ENCODE measurements at regions not wholly inside any gene's neighbourhood (a gene's known extent, or its start where the extent isn't known, plus 50 kb on each side); places are given as distances from the start of the nearest gene placed in this dataset.
"Not testable (repeated sequence)": the region's sequence is repeated elsewhere in the genome, so short reads cannot be mapped to it uniquely, and the experiment has no call there.

GRCh38 chr2:91520523-91520922, 2829.1 kb downstream of the RPIA start:
- POLR2A ChIA-PET; H3K4me3 ChIP-seq (ENCODE audit: low read depth, low read length); H3K4me1 ChIP-seq (ENCODE audit: control insufficient read depth, insufficient read depth, low read length); CTCF ChIA-PET; H3K27ac ChIP-seq (ENCODE audit: extremely low read depth, low read depth, low read length); H3K9me3 ChIP-seq (ENCODE audit: control insufficient read depth, insufficient read depth, low read depth, low read length); H3K36me3 ChIP-seq (ENCODE audit: control insufficient read depth in 2 of 2, insufficient read depth in 1 of 2, low read length in 2 of 2): not testable (repeated sequence)

GRCh38 chr2:91520972-91521535, 2829.6 kb downstream of the RPIA start:
- H3K4me3 ChIP-seq (ENCODE audit: low read depth, low read length); H3K27ac ChIP-seq (ENCODE audit: extremely low read depth, low read depth, low read length); H3K9me3 ChIP-seq (ENCODE audit: control insufficient read depth, insufficient read depth, low read depth, low read length); CTCF ChIA-PET; POLR2A ChIA-PET; H3K4me1 ChIP-seq (ENCODE audit: control insufficient read depth, insufficient read depth, low read length); H3K36me3 ChIP-seq (ENCODE audit: control insufficient read depth in 2 of 2, insufficient read depth in 1 of 2, low read length in 2 of 2): not testable (repeated sequence)

- H3K9me3 ChIP-seq (ENCODE audit: control insufficient read depth, insufficient read depth, low read depth, low read length); H3K27ac ChIP-seq (ENCODE audit: extremely low read depth, low read depth, low read length); H3K4me3 ChIP-seq (ENCODE audit: low read depth, low read length); H3K4me1 ChIP-seq (ENCODE audit: control insufficient read depth, insufficient read depth, low read length); CTCF ChIA-PET; POLR2A ChIA-PET; H3K36me3 ChIP-seq (ENCODE audit: control insufficient read depth in 2 of 2, insufficient read depth in 1 of 2, low read length in 2 of 2): not testable (repeated sequence)
Measured at GRCh38 chr2:91521944-91522343, 2830.5 kb downstream of the RPIA start.

- H3K4me1 ChIP-seq (ENCODE audit: control insufficient read depth, insufficient read depth, low read length); POLR2A ChIA-PET; H3K4me3 ChIP-seq (ENCODE audit: low read depth, low read length); H3K36me3 ChIP-seq (ENCODE audit: control insufficient read depth in 2 of 2, insufficient read depth in 1 of 2, low read length in 2 of 2); H3K27ac ChIP-seq (ENCODE audit: extremely low read depth, low read depth, low read length); CTCF ChIA-PET; H3K9me3 ChIP-seq (ENCODE audit: control insufficient read depth, insufficient read depth, low read depth, low read length): not testable (repeated sequence)
Measured at GRCh38 chr2:91522877-91523276, 2831.4 kb downstream of the RPIA start.

- CTCF ChIA-PET; H3K9me3 ChIP-seq (ENCODE audit: control insufficient read depth, insufficient read depth, low read depth, low read length); POLR2A ChIA-PET; H3K4me3 ChIP-seq (ENCODE audit: low read depth, low read length); H3K36me3 ChIP-seq (ENCODE audit: control insufficient read depth in 2 of 2, insufficient read depth in 1 of 2, low read length in 2 of 2); H3K27ac ChIP-seq (ENCODE audit: extremely low read depth, low read depth, low read length); H3K4me1 ChIP-seq (ENCODE audit: control insufficient read depth, insufficient read depth, low read length): not testable (repeated sequence)
Measured at GRCh38 chr2:91523751-91524150, 2832.3 kb downstream of the RPIA start.

- H3K4me1 ChIP-seq (ENCODE audit: control insufficient read depth, insufficient read depth, low read length); H3K9me3 ChIP-seq (ENCODE audit: control insufficient read depth, insufficient read depth, low read depth, low read length); H3K36me3 ChIP-seq (ENCODE audit: control insufficient read depth in 2 of 2, insufficient read depth in 1 of 2, low read length in 2 of 2); H3K4me3 ChIP-seq (ENCODE audit: low read depth, low read length); POLR2A ChIA-PET; CTCF ChIA-PET; H3K27ac ChIP-seq (ENCODE audit: extremely low read depth, low read depth, low read length): not testable (repeated sequence)
Measured at GRCh38 chr2:91525587-91525986, 2834.1 kb downstream of the RPIA start.

- H3K36me3 ChIP-seq (ENCODE audit: control insufficient read depth in 2 of 2, insufficient read depth in 1 of 2, low read length in 2 of 2); H3K4me1 ChIP-seq (ENCODE audit: control insufficient read depth, insufficient read depth, low read length); H3K9me3 ChIP-seq (ENCODE audit: control insufficient read depth, insufficient read depth, low read depth, low read length); H3K4me3 ChIP-seq (ENCODE audit: low read depth, low read length); CTCF ChIA-PET; POLR2A ChIA-PET; H3K27ac ChIP-seq (ENCODE audit: extremely low read depth, low read depth, low read length): not testable (repeated sequence)
Measured at GRCh38 chr2:91526083-91526482, 2834.6 kb downstream of the RPIA start.

- H3K27ac ChIP-seq (ENCODE audit: extremely low read depth, low read depth, low read length); POLR2A ChIA-PET; H3K36me3 ChIP-seq (ENCODE audit: control insufficient read depth in 2 of 2, insufficient read depth in 1 of 2, low read length in 2 of 2); H3K9me3 ChIP-seq (ENCODE audit: control insufficient read depth, insufficient read depth, low read depth, low read length); CTCF ChIA-PET; H3K4me1 ChIP-seq (ENCODE audit: control insufficient read depth, insufficient read depth, low read length); H3K4me3 ChIP-seq (ENCODE audit: low read depth, low read length): not testable (repeated sequence)
Measured at GRCh38 chr2:91527056-91527455, 2835.6 kb downstream of the RPIA start.

- H3K4me1 ChIP-seq (ENCODE audit: control insufficient read depth, insufficient read depth, low read length); H3K4me3 ChIP-seq (ENCODE audit: low read depth, low read length); CTCF ChIA-PET; H3K27ac ChIP-seq (ENCODE audit: extremely low read depth, low read depth, low read length); H3K9me3 ChIP-seq (ENCODE audit: control insufficient read depth, insufficient read depth, low read depth, low read length); H3K36me3 ChIP-seq (ENCODE audit: control insufficient read depth in 2 of 2, insufficient read depth in 1 of 2, low read length in 2 of 2); POLR2A ChIA-PET: not testable (repeated sequence)
Measured at GRCh38 chr2:91527491-91528031, 2836.1 kb downstream of the RPIA start.

GRCh38 chr2:91528361-91528760, 2836.9 kb downstream of the RPIA start:
- POLR2A ChIA-PET; H3K9me3 ChIP-seq (ENCODE audit: control insufficient read depth, insufficient read depth, low read depth, low read length); CTCF ChIA-PET; H3K36me3 ChIP-seq (ENCODE audit: control insufficient read depth in 2 of 2, insufficient read depth in 1 of 2, low read length in 2 of 2); H3K4me3 ChIP-seq (ENCODE audit: low read depth, low read length); H3K27ac ChIP-seq (ENCODE audit: extremely low read depth, low read depth, low read length); H3K4me1 ChIP-seq (ENCODE audit: control insufficient read depth, insufficient read depth, low read length): not testable (repeated sequence)

GRCh38 chr2:91536109-91536508, 2844.6 kb downstream of the RPIA start:
- H3K4me3 ChIP-seq (ENCODE audit: low read depth, low read length); H3K27ac ChIP-seq (ENCODE audit: extremely low read depth, low read depth, low read length); POLR2A ChIA-PET; H3K36me3 ChIP-seq (ENCODE audit: control insufficient read depth in 2 of 2, insufficient read depth in 1 of 2, low read length in 2 of 2); H3K9me3 ChIP-seq (ENCODE audit: control insufficient read depth, insufficient read depth, low read depth, low read length); CTCF ChIA-PET; H3K4me1 ChIP-seq (ENCODE audit: control insufficient read depth, insufficient read depth, low read length): not testable (repeated sequence)
